GM12878 (cell line): ENCODE measurements at regions not wholly inside any gene's neighbourhood (a gene's known extent, or its start where the extent isn't known, plus 50 kb on each side); places are given as distances from the start of the nearest gene placed in this dataset.

Source experiments
- ATAC-seq: fragments of 200-7000 bp; cut with Tn5 transposase; 3 replicates; pipeline ENCODE4 v1.9.1; 2020; ENCODE audit warnings: mild to moderate bottlenecking, moderate library complexity
- BruUV-seq: library from RNA; stranded (reverse); fragments of 400-500 nt; replicated peaks from 2 replicates; lab custom pipeline; 2021; lab: Mats Ljungman, UMichigan
- CTCF ChIA-PET: fragments of 300-600 bp; sonication (Branson Sonifier 250); formaldehyde crosslinking; extraction: SDS; loops from one replicate; lab custom pipeline; 2021; ENCODE audit warnings: inconsistent platforms; lab: Yijun Ruan, JAX
- POLR2A ChIA-PET: fragments of 350-600 bp; formaldehyde crosslinking; extraction: SDS; loops from one replicate; lab custom pipeline; 2021; ENCODE audit warnings: inconsistent platforms; lab: Charles Lee
- RAD21 ChIA-PET: fragments of 300-600 bp; sonication (Branson Sonifier 250); formaldehyde crosslinking; loops from one replicate; lab custom pipeline; 2023; ENCODE audit warnings: antibody characterized with exemption; ENCODE audit not compliant: unreplicated experiment; lab: Charles Lee
- SMC1A ChIA-PET: fragments of 300-600 bp; sonication (Branson Sonifier 250); formaldehyde crosslinking; loops from one replicate; lab custom pipeline; 2023; ENCODE audit not compliant: unreplicated experiment, uncharacterized antibody; lab: Charles Lee
- DNase-seq: peaks from one replicate; pipeline ENCODE4 v3.0.0-alpha.2; 2011; ENCODE audit warnings: low read depth, low spot score
- FAIRE-seq: peaks from 3 replicates; lab custom pipeline; 2011; peaks lifted over from hg19 to GRCh38; lab: Jason Lieb, UNC
- H2AFZ ChIP-seq: 2 replicates; pipeline ENCODE4 v1.6.0; 2011; ENCODE audit warnings: low read depth, low read length, control low read depth; ENCODE audit not compliant: control insufficient read depth
- H3K27ac ChIP-seq: 2 replicates; pipeline ENCODE4 v1.5.1; 2011; ENCODE audit warnings: control low read depth; ENCODE audit not compliant: control insufficient read depth, insufficient read depth
- H3K27me3 ChIP-seq, 2 experiments: replicated peaks in 1 of 2; 2 replicates each; pipeline versions ENCODE4 v1.6.0 to v1.6.1; 2011; ENCODE audit warnings: low read length in 1 of 2; ENCODE audit not compliant: control insufficient read depth in 2 of 2, insufficient read depth in 2 of 2
- H3K36me3 ChIP-seq, 2 experiments: 2 replicates each; pipeline ENCODE4 v1.5.1; 2011; ENCODE audit warnings: low read length in 1 of 2; ENCODE audit not compliant: control insufficient read depth in 2 of 2, insufficient read depth in 2 of 2
- H3K4me1 ChIP-seq: 2 replicates; pipeline ENCODE4 v1.6.1; 2011; ENCODE audit warnings: mild to moderate bottlenecking, low read length, moderate library complexity, mixed read lengths; ENCODE audit not compliant: control insufficient read depth, insufficient read depth
- H3K4me2 ChIP-seq: 2 replicates; pipeline ENCODE4 v1.6.0; 2011; ENCODE audit warnings: control low read depth; ENCODE audit not compliant: control insufficient read depth, insufficient read depth
- H3K4me3 ChIP-seq: fragments of 200-600 bp; sonication (generic); 2 replicates; pipeline ENCODE4 v1.5.1; 2016
- H3K79me2 ChIP-seq: 2 replicates; pipeline ENCODE4 v1.6.0; 2011; ENCODE audit warnings: low read length; ENCODE audit not compliant: control insufficient read depth, insufficient read depth
- H3K9ac ChIP-seq: 2 replicates; pipeline ENCODE4 v1.8.0; 2011; ENCODE audit warnings: low read length, control low read depth, mixed read lengths; ENCODE audit not compliant: control insufficient read depth, insufficient read depth
- H3K9me3 ChIP-seq: replicated peaks from 3 replicates; pipeline ENCODE4 v1.5.1; 2011; ENCODE audit warnings: mild to moderate bottlenecking, low read length; ENCODE audit not compliant: control insufficient read depth, insufficient read depth
- H4K20me1 ChIP-seq: 2 replicates; pipeline ENCODE4 v1.6.0; 2011; ENCODE audit not compliant: control insufficient read depth, insufficient read depth
- ATF7 ChIP-seq: fragments of 450-650 bp; IDR thresholded peaks from 2 replicates; pipeline ENCODE4 v1.6.1; 2016; ENCODE audit warnings: low read depth, mild to moderate bottlenecking
- JUND ChIP-seq: IDR thresholded peaks from 2 replicates; pipeline ENCODE4 v1.6.1; 2012; ENCODE audit warnings: low read depth, mild to moderate bottlenecking, low read length, improper control_type of control experiment, moderate library complexity
- KAT2A ChIP-seq: conservative IDR thresholded peaks from 2 replicates; pipeline ENCODE4 v1.6.1; 2011; ENCODE audit warnings: low read depth, low read length; ENCODE audit not compliant: control insufficient read depth
- RELA ChIP-seq: fragments of 450-650 bp; IDR thresholded peaks from 2 replicates; pipeline ENCODE4 v1.8.0; 2014; ENCODE audit warnings: borderline replicate concordance; ENCODE audit not compliant: partially characterized antibody
- TBL1XR1 ChIP-seq: IDR thresholded peaks from 2 replicates; pipeline ENCODE4 v1.6.1; 2012; ENCODE audit warnings: low read depth, low read length, improper control_type of control experiment
- YY1 ChIP-seq: IDR thresholded peaks from 2 replicates; pipeline ENCODE4 v1.6.1; 2011; ENCODE audit warnings: low read depth, mild to moderate bottlenecking, low read length
- WGBS: methylation state at CpG from one replicate; pipeline ENCODE4 v1.1.6; 2016; ENCODE audit warnings: low lambda C conversion rate; ENCODE audit not compliant: insufficient replicate concordance, insufficient coverage; ENCODE audit errors: missing lambda C conversion rate; 5-methylcytosine and 5-hydroxymethylcytosine counted together
- in situ Hi-C: fragments of 300-500 bp; cut with MboI; formaldehyde crosslinking; loops from 9 replicates; pipeline ENCODE4 v1.14.3; 2018; ENCODE audit warnings: mixed read lengths
- intact Hi-C: fragments of 100-400 bp; cut with micrococcal nuclease; formaldehyde crosslinking; loops from one replicate; pipeline ENCODE4 v1.14.2; 2022; ENCODE audit not compliant: unreplicated experiment
- TF ChIP-seq, protein P1 (sequence below): IDR thresholded peaks from 2 replicates; pipeline ENCODE4 v1.6.1; 2011; ENCODE audit warnings: low read depth, mild to moderate bottlenecking, low read length, moderate library complexity, borderline replicate concordance; ENCODE audit errors: extremely low read depth

DNA sequence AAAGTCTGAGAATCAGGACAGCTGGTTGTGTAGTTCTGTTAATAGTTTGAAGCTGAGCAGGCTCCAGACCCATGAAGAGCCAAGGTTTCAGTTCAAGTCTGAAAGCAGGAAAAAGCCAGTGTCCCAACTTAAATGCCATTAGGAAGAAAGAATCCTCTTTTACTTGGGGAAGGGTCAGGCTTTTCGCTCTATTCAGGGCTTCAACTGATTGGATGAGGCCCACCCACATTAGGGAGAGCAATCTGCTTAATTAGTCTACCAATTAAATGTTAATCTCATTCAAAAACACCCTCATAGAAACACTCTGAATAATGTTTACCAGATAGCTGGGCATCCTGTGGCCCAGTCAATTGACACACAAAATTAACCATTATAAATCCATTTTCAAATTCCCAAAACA lies 462.2 kb downstream of the EPM2A start:
- Histone ChIP-seq H3K79me2 (no peaks in the 10 kb centered on the region), H4K20me1 (no peaks in the 10 kb centered on the region), H3K9me3 (no peaks in the 10 kb centered on the region), H3K4me2 (no peak overlapping the region), H3K27me3 (no peaks in the 10 kb centered on the region), H3K36me3 (no peaks in the 10 kb centered on the region), H3K9ac (no peak overlapping the region), H3K27ac (no peak overlapping the region), H2AFZ (no peak overlapping the region), H3K4me1 (no peaks in the 10 kb centered on the region), H3K4me3 (no peak overlapping the region)
- BruUV-seq, result no TSS peak
- ChIA-PET RAD21 (no interaction called here), CTCF (no interaction called here), POLR2A (no interaction called here), SMC1A (interaction anchor here (1.6 kb wide), 1 partner anchor 17 kb away, joined by 3 read pairs; no protein-coding TSS in a partner anchor)
- in situ Hi-C loops (no loop called here), intact Hi-C loops (no loop called here)
- 44% methylated on average over 1 of the region's 1 CpG for WGBS
- TF ChIP-seq ATF7 (no peak), TBL1XR1 (no peak), YY1 (no peak), RELA (no peak), KAT2A (no peak)
- FAIRE-seq (no peak), DNase-seq (no peak), ATAC-seq (no peak)

GRCh38 chr6:145274083-145274482 lies 461.2 kb downstream of the EPM2A start:
- ATAC-seq, result no peak
- RAD21 ChIA-PET, result no interaction called here

More at GRCh38 chr6:145274083-145274482, 461.2 kb downstream of the EPM2A start:
- Histone ChIP-seq H3K79me2 (no peaks in the 10 kb centered on the region), H3K9ac (no peak overlapping the region), H3K4me2 (no peak overlapping the region), H3K9me3 (no peaks in the 10 kb centered on the region), H2AFZ (no peak overlapping the region), H3K4me3 (no peak overlapping the region), H3K4me1 (no peaks in the 10 kb centered on the region), H3K27ac (no peak overlapping the region), H3K36me3 (no peaks in the 10 kb centered on the region), H3K27me3 (no peaks in the 10 kb centered on the region), H4K20me1 (no peaks in the 10 kb centered on the region)
- intact Hi-C loops, result no loop called here
- no peak for FAIRE-seq
- TF ChIP-seq, protein P1, sequence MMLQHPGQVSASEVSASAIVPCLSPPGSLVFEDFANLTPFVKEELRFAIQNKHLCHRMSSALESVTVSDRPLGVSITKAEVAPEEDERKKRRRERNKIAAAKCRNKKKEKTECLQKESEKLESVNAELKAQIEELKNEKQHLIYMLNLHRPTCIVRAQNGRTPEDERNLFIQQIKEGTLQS, result no peak
- TF ChIP-seq JUND, result no peak
- ChIA-PET POLR2A (interaction anchor here (0.5 kb wide), 1 partner anchor 602 kb away, joined by 3 read pairs; no protein-coding TSS in a partner anchor), SMC1A (no interaction called here), CTCF (no interaction called here)
- no peak for DNase-seq
- no TSS peak for BruUV-seq
- WGBS, result 11% methylated on average over 1 of the region's 1 CpG
- in situ Hi-C loops, result no loop called here
